Activated CD4-positive, CD25-positive, alpha-beta regulatory T cell treated with anti-CD3 and anti-CD28 coated beads, Interleukin-2, amount 50 U/mL, for 24 hours (primary cell): ENCODE measurements at regions not wholly inside any gene's neighbourhood (a gene's known extent, or its start where the extent isn't known, plus 50 kb on each side); places are given as distances from the start of the nearest gene placed in this dataset.

Source experiments
- ATAC-seq, 2 donors: fragments of 150-1000 bp; cut with Tn5 transposase; one replicate each; pipeline ENCODE4 v1.10.0; 2021; ENCODE audit warnings: mild to moderate bottlenecking in 1 of 2, moderate library complexity in 1 of 2

DNA sequence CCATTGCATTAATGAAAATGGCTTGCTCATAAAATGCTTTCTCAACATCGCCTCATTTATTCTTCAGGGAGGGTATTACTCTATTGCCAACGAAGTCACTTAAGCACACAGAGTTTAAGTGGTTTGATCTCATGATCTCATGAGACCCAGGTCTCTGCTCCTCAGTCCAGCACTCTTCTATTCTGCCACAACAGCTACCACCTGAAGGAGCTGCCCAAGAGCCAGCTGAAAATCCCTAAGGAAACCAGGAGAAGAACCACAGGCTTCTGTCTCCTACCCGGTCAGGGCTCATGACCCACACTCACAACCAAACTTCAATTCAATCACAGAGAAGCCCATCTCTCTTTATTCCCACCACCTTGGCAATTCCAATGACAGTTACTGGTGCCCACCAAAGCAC is 85.5 kb upstream of the GPM6B start:
- ATAC-seq: no peak

DNA sequence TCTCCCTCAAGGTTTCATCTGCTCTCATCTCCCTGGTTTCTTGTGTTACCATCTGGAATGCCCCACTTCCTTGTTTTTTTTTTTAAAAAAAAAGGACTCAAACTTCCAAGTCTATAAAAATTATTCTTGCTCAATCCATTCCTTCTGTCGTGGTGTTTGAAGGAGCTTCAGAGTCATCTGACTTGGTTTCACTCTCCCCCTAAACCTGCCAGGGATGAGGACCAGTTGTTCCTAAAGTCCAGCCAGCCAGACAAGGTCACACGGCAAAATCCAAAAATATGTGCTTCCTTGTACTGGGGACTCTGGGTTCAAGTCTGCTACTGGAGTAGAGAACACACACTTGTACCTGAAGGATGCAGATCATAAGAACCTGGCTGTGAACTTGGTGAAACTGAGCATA is 84.5 kb upstream of the GPM6B start:
- no peak for ATAC-seq

DNA sequence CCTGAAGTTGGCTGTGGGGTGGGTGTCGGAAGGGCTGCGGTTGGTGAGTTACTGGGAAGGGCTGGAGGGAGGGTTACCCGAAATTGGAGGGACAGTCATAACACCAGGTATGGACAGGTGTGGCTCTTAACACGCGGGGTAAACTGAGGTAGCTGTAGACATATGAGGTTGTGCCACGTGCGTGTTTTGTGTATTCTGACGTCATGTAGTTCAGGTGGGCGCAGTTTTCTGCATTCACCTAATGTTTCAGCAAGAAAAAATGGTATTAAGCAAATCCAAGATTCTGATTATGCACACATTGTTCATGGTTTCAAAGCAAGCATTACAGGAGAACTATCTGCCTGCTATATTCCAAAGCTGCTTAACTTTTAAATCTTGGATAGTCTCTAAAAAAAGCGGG is 83.5 kb upstream of the GPM6B start:
- ATAC-seq: no peak

DNA sequence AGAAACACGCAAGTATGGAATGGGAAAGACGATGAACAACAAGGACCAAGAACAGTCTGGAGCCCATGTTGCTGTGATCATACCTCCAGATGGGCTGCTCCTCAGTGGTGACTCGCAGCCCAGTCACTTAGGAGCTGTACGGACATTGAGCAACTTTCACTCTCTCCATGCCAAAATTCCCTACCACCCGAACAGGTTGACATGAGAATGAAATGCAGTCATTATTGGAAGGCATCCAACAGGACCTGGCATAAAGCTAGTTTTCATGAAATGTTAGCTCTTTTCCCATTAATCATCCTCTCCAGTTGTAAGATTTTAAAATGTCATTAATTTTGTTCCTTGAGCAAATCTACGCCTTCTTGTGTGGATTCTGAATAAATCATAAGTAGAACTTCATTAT is 82.7 kb upstream of the GPM6B start:
- no peak for ATAC-seq

DNA sequence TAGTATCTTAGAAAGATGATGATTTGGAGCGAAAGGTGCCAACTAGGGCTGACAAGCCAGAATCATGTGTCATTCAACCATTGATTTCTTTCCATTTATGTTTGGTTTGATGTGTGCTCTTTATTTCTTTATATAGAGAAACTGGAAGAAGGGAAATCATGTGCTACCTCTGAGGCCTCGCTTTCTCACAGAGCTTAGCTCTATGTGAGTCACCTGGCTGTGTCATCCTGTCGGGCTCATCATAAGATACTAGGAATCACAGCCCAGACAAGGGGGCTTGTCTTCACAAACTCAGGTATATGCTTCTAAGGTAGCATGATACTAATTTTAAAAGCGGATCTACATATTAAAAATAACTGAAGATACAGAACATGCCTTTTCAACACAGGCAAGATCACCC is 81.7 kb upstream of the GPM6B start:
- peak; percentile 38 to 53 for ATAC-seq

DNA sequence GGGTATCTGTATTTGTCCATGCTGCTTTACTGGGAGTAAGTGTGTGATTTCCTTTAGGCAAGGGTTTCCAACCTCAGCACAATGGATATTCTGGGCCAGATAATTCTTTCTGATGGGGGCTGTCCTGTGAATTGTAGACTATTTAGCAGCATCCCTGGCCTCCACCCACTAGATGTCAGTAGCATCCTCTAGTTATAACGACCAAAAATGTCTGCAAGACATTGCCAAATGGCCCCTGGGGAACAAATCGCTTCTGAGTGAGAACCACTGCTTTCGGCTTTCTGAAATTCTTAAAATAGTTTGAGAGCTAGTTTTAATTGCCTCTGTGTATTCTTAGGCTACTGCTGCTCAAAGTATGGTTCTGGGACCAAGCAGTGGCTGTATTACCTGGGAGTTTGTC is 81.2 kb upstream of the GPM6B start:
- ATAC-seq: no peak

DNA sequence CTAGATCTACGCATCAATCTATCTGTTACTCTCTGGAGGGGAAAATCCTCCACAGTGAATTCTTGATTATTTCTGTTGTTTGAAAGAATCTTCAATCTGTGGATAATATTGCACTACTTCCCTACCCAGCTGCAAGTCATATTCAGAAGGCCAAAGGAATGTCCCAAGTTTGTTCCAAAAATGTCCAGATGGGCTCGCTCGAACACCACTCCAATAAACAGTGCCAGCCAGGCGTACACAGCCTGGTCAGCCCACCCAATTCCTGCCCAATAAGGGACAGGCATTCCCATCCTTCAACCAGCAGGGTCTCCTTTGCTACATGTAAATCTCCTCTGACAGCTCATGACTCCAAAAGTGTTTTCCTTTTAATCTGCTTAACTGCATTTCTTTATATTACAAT is 80.7 kb upstream of the GPM6B start:
- ATAC-seq: no peak

DNA sequence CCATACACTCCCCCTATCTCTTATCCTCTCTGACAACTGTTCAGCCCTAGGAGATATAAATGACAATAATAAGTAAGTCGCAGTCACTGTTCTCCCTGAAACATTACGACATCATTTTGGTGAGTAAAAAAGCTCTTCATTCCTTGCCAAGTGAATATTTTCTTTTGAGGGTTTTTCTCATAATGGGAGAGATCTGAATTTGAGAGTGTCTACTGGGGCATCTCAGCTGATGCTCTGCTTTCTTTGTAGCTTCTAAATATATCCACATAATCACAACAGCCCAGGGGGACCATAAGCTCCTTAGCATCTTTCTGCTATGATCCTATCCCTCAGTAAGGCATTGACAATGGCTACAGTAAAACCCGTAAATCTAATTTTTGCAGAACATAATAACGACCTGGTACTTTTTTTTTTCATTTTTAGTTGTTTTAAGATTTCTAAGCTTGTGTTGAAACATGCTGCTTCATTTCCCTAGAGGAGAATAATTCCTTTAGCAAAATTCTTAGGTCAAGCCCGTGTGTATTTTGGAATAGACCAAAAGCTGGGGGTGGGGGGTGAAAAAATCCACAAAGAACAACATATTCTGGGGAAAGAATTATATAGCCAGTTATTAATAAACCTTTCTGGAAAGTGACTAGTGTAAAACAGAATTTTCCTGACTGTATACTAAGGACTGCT is 78.1 kb upstream of the GPM6B start:
- no peak for ATAC-seq

DNA sequence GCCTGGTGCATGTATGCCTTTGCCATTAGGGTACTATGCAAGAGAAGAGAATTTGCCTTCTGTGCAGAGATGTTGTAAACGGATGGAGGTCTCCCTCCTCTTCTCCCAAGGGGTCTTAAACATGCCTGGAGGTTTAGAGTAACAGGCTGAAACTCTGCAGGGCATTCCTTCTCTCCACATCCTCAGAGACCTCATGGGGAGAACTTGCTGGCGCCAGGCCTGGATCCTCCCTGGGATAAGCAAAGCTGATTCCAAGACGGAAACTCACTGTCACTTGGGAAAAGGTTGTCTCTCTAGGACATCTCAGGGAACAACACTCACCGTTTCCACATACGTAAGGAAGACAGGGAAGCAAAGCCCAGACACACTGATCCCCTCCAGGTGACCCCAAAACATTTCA is 76.9 kb upstream of the GPM6B start:
- ATAC-seq: no peak

DNA sequence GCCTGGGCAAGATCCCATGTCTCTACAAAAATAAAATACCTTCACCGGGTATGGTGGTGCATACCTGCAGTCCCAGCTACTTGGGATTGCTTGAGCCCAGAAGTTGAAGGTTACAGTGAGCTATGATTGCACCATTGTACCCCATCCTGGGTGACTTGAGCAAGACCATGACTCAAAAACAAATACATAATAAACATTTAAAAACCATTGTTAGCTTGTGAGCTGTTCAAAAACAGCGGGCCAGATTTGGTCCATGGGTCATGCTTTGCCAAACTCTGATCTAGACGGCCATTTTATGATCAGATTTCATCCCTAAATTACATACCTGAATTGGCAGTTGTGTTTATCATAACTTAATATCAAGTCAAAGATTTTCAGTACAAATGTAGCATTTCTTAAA is 76.0 kb upstream of the GPM6B start:
- ATAC-seq: no peak

DNA sequence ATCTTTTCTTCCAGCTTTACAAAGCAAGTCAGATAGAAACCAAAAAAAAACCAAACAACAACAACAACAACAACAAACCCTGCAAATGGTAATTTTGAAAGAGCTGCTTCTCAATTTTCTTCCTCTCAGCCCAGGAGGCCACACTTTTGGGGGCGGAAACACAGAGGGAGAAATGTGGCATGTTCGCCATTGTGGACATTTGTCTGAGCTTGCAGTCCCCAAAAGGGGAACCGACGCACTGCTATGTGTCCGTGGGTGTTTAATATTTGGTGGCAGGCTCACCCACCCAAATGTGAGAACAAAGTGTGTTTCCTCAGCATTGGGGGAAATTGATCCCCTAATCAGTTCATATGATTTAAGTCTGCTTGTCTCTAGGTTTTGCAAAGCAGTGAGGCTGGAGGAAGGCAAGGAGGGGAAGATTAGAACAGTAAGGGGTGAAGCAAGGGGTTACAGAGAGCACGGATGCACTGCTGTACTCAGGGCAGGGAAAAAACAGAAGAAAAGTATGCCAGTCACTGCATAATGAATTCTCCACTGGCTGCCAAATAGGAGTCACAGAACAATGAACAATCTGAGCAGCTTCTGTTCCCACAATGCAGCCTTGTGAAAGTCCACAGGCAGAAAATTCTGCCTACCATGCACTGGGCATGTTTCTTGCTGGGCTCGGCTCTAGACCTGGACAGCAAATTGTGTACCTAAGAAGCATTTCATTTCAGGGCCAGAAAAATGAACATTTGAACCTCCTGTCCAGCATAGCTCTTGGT is 74.7 kb upstream of the GPM6B start:
- no peak for ATAC-seq

DNA sequence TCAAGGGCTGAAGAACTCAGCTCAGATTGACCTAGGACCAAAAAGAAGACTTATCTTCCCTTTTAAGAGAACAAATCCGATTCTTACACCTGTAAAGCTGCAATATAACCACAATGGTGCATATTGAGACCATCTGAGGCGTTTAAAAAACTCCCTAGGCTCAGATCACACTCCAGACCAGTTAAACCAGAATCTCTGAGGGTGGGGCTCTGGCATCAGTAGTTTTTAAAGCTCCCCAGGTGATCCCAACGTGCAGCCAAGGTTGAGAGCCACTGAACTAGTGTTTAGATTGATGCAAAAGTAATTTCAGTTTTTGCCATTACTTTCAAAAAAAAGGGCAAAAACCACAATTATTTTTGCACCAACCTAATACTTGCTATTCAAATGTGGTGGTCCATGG is 73.9 kb upstream of the GPM6B start:
- no peak for ATAC-seq

DNA sequence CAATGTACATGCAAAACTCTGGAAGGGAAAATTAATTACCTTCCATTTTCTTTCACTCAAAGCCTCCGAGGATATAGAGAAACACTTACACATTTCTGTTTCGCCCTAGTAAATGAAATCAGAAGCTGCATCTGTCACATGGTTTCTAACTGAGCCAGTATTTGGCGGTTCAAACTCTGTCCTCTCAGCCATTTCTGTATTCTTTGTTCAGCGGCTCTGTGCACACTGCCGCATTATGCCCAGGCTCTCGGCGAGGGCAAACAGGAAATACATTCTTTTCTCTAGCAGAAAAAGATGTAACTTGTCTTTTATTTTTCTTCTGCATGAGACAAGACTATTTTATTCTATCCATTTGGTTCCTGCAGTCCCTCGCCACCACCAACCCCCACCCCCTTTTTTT is 71.4 kb upstream of the GPM6B start:
- no peak for ATAC-seq

DNA sequence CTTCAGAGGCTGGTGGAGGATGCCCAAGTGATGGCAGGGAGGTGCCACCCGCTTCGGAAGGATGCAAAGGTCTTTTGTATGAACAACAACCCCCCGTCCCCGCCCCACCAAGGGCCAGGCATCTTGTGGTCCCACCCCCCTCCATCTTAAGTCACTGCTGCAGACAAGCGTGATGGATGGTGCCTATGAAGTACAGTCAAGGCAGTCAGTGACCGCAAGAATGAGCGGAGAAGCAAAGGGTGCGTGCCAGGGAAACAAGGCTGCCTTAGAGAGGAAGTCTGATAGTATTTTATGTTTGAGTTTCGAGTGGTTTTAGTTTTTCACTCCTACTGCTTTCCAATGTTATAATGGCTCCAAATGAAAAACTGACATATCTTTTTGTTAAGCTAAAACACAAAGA is 68.7 kb upstream of the GPM6B start:
- no peak for ATAC-seq

DNA sequence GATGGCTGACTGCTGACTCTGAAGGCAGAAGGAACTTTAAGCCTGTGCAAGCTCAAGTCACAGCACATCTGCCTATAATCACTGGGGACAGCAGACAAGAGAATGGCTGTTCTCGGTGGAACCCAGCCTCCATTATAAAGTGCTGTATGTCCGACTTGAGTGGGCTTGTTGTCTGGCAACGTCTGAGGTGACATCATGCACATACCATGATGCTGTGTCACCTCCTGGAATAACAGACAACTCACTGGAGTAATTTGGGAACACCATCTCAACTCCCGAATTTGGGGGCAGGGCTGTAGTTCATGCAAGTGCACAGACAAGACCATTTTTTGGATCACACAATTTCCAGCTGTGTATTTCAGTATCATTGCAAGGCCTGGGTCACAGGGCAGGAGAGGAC is 59.8 kb upstream of the GPM6B start:
- ATAC-seq: no peak

DNA sequence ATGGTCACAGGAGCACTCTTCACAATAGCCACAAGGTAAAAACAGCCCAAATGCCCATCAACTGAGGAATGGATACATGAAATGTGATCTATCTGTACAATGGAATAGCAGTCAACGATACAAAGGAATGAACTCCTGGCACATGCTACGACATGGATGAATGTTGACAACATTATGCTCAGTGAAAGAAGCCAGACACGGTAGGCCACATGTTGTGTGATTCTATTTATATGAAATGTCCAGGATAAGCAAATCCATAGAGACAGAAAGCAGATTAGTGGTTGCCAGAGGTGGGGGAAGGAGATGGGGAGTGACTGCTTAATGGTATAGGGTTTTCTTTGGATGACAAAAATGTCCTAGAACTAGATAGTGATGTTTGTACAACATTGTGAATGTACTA is 58.7 kb upstream of the GPM6B start:
- no peak for ATAC-seq

DNA sequence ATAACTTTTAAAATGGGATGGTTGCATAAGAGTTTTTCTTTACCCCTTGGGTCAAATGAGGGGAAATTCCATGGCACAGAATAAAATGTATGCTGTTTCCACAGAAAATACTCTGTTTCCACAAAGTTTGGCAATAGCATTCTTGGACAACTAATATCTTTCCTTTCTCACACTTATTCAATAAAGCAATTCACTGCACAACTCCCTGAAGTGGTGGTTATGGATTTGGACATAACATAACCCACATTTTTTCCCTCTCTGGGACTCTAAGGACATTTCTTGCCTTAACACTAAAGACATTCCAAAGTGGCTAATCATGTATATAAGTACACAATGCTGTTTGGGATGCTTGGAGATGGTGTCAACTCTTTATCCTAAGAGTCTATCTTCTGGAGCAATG is 51.7 kb upstream of the GPM6B start:
- ATAC-seq: no peak
